Hematopoietic multipotent progenitor cell treated with erythropoietin and hydrocortisone succinate and interleukin-3 and kit ligand, for 4 days (in vitro differentiated cells): ENCODE measurements at regions not wholly inside any gene's neighbourhood (a gene's known extent, or its start where the extent isn't known, plus 50 kb on each side); places are given as distances from the start of the nearest gene placed in this dataset.

Experiments used
- DNase-seq: peaks from one replicate; pipeline ENCODE4 v3.0.0-alpha.2; 2015

DNA sequence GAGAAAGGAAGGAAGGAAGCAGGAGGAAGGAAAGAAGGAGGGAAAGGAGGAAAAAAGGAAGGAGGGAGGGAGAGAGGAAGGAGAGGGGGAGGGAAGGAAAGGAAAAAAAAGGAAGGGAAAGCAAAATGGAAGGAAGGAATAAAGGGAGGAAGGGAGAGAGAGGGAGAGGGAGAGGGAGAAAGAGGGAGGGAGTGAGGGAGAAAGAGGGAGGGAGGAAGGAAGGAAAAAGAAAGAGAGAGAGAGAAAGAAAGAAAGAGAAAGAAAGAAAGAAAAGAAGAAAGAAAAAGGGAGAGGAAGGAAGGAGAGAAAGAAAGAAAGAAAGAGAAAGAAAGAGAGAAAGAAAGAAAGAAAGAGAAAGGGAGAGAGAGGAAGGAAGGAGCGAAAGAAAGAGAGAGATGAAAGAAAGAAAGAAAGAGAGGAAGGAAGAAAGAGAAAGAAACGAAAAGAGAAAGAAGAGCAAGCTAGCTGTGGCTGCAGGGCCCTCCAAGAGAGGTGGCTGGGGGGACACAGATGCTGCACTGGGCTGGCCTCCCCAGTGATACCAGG, 472.4 kb upstream of the MGMT start:
- no peak for DNase-seq

- DNase-seq: no peak
Observed at GRCh38 chr10:128995676-128996075, 471.4 kb upstream of the MGMT start.

GRCh38 chr10:128996092-128996491, 470.9 kb upstream of the MGMT start:
- no peak for DNase-seq

- DNase-seq: no peak
Observed at GRCh38 chr10:128998101-128998805, 468.8 kb upstream of the MGMT start.

DNA sequence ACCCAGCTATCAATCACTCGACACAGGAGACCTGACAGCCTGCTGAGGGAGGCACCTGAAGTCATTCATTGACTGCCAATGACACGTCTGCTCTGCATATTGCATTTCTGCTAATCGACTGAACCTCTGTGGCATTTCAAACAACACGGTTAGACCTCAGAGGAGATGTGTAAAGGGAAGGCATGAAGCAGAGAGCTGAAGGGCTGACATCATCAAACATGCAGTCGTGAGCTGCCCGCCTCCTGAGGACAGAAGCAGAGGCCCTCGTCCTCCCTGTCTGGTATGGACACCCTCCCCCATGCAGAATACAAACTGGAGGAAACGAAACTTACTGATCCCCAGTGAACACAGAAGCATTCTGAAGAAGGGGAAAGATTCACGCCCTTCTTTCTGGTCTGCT, 462.6 kb upstream of the MGMT start:
- no peak for DNase-seq

GRCh38 chr10:129005080-129005479, 462.0 kb upstream of the MGMT start:
- DNase-seq: no peak

GRCh38 chr10:129005804-129006203, 461.2 kb upstream of the MGMT start:
- DNase-seq: no peak

GRCh38 chr10:129018511-129018910, 448.5 kb upstream of the MGMT start:
- DNase-seq: no peak

- no peak for DNase-seq
Observed at GRCh38 chr10:129020651-129021330, 446.2 kb upstream of the MGMT start.

DNA sequence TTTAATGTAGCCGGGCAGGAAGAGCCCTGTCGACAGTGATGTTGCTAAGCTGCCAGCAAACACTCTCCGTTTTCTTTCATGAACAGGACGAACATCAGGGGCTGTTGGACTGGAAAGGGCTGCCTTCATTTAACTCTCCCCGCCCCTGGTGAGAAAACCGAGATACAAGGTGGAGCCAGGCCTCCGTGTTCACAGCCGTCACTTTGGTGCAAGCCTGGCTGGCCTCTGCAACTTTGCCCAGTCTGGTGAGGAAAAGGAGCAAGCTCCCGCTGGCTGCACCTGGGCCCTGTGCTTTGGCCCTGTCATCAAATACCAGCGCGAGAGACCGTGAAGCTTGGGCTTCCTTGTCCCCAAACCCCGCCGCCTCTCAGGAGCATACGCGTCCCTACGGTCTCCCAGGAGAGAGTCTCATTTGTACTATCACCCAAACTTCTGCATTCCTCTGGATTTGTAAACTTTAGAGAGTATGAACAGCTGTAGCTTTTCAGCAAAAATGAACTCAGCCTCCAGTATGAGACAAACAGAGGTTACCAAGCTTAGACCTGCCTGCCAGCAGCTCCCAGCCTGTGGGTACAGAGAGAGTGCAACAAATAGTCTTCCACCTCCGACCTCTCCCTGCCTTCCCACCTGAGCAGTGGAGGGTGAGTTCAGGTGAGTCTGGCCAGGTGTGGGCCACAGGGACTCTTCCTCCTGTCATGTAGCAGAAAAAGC, 445.3 kb upstream of the MGMT start:
- no peak for DNase-seq

- no peak for DNase-seq
Observed at GRCh38 chr10:129023082-129023481, 444.0 kb upstream of the MGMT start.

DNA sequence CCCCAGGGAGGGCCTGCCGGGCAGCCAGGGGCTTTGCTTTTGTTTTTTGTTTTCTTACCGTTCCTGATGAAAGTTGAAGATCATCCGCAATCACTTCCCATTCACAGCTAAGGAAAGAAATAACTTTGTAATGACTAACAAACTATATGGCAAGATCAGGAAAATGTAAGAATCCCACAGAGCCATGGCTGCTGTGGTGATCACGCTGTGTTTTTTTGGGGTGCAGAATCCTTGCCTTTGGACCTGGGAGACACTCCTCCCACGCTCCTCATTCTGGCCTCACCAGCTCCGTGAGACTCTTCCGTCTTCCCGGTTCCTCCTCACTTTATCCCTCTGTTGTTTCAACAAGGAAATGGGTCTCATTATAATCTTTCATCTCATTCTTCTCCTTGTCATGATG, 443.0 kb upstream of the MGMT start:
- DNase-seq: no peak

- no peak for DNase-seq
Observed at GRCh38 chr10:129025787-129026186, 441.3 kb upstream of the MGMT start.

GRCh38 chr10:129027906-129028305, 439.1 kb upstream of the MGMT start:
- no peak for DNase-seq

DNA sequence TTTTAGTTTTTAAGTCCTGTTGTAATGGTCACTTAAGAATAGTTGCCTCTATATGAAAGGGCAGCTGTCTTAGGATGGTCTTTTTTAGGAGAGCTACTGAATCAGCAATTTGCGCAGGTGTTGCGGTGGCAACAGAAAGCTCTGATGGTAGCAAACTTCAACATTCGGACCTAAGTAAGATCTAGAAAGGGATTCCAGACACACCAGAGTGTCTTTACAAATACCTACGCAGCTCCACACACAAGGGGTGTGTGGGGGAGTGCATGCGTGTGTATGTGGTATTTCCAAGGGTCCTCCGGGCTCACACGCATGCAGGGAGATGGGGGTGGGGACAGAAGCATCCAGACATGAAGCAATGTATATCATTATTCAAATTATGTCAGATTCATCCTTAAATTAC, 438.6 kb upstream of the MGMT start:
- DNase-seq: no peak

- no peak for DNase-seq
Observed at GRCh38 chr10:129029051-129029450, 438.0 kb upstream of the MGMT start.

DNA sequence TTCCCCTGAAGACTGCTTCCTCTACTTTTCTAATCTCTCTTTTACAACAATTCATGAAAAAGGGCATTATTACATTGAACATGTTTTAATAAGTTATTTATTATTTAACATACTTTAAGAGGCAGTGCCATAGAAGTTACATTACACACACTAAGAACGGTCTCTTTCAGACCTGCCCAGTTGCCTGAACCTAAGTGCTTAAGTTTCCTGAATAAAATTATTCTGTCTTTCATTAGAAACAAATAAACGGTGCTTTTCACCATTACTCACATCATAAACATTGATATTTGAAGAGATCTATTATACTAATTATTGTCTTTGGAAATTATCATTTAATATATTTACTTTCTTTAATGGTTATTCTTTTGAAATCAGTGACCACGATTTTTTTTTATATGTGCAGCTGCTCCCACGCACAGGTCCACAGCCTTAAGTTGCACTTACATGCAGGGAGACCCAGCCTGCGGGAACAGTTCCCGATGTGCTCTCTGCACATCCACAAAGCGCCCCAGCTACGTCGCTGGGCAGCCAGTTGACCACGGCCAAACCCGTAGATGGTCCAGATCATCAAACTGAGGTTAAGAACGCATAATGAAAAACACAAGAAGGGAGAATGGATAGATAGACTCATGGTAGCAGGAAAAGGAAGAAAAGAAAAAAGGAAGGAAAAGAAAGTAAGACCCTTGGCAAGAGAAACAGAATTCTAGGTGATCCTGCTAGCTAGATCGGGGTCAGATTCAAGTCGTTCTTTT, 437.0 kb upstream of the MGMT start:
- DNase-seq: no peak

DNA sequence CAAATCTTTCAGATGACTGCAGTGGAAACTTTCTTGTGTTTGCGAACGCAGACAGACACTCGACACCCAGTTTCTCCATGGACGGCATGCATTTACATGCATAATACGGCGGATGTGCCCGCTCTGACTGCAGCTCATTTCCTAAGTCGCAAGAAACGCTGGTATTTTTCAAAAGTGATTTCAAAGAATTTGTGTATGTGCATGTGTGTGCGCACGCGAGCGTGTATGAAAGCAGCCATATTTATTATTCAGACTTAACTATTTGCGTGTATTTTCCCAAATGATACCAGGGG, 436.5 kb upstream of the MGMT start:
- DNase-seq: no peak

GRCh38 chr10:129030996-129031843, 435.8 kb upstream of the MGMT start:
- DNase-seq: peak; percentile 81

DNA sequence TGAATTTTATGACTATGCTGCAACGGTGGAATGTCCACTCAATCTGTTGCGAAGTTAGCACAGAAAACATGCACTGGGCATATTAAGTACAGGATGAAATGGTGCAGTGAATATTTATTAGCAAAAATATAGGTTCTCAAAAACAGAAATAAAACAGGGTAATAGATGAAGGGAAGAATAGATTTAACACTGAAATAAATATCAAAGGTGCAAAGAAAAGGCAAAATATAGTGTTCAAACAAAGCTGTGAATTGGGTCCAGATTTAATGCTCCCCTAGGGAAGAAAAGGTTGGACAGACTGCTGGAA, 435.2 kb upstream of the MGMT start:
- no peak for DNase-seq

DNA sequence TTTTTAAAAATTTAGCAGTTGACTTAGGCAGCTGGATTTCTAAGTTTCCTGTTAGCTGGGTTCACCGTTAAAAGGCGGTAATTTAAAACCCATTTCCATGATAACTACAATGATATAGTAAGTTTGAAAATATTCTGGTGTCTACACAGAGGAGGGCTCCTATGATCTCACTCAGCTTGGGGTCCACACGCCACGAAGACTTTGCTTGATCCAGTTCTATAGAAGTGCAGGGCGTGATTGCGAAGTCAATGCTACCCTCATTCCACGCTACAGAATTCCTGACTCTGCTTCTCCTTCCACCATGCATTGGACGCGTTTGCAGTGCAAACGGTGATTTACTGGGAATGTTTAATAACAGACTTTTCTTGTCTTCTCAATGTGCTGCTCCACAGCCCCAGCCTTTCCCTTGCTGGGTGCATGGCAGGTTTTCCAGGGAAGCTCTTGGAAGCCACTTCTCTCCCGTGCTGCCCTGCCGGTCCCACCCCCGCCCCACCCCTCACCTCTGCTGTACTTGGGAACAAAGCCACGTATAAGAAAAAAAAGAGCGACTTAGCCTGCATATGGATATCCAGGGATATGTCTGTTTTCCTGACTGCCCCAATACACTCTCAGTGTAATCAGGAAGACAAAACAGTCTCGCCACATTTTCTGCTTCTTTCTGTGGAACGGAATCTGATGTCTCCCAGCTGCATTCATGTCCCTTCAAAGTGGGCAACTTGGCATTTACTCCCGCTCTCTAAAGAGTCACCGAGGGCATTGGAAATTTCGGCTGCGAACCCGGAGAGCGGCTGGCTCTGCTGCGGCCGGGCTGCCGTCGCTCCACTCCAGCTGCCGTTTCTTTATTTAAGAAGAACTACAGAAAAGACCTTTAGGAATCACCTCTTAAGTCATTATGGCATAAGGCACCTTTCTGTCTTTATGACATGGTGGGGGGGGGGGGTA, 434.4 kb upstream of the MGMT start:
- DNase-seq: no peak
